Stimulated activated CD8-positive, alpha-beta memory T cell treated with anti-CD3 and anti-CD28 coated beads, Interleukin-15, amount 100 ng/mL, for 24 hours (primary cell): ENCODE measurements at regions not wholly inside any gene's neighbourhood (a gene's known extent, or its start where the extent isn't known, plus 50 kb on each side); places are given as distances from the start of the nearest gene placed in this dataset.
"Not testable (repeated sequence)": the region's sequence is repeated elsewhere in the genome, so short reads cannot be mapped to it uniquely, and the experiment has no call there.

ENCODE experiments used
- DNase-seq: peaks from one replicate; pipeline ENCODE4 v3.0.0-alpha.2; 2020; ENCODE audit warnings: low read depth

DNA sequence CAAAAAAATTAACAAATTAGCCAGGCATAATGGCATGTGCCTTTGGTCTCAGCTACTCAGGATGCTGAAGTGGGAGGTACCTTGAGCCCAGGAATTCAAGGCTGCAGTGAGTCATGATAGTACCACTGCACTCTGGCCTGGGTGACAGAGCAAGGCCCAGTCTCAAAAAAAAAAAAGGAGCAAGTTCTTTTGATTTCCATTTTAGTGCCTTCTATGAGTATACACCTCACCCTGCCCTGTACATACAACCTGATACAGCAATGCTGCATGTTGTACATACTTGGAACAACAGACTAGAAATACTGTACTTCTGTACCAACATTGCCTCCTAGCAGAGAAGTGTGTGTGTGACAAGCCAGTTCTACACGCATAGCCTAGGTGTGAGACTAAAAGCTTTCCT is 97.3 kb upstream of the CARMIL1 start:
- DNase-seq, result no peak

DNA sequence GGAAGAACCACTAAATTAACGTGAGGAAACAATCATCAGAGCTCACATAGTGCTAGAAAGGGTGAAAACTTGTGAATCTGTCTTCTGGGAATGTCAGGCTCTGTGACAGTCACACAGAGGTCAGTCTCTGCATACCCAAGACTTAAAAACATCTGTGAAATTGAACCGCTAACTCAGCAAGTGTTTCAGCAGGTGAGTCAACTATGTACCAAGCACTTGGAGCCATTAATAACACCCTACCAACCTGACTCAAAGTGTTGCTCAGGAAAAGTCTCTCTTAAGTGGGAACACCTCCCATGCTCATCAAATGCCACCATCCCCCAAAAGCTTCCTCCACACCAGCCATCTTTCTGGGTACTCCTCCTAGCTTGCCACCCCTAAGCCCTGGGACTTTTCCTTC is 92.3 kb upstream of the CARMIL1 start:
- DNase-seq, result no peak

GRCh38 chr6:25188232-25188631 is 90.9 kb upstream of the CARMIL1 start:
- no peak for DNase-seq

GRCh38 chr6:25192590-25193459 is 86.3 kb upstream of the CARMIL1 start:
- DNase-seq, result no peak

- no peak for DNase-seq
These were observed 85.6 kb upstream of the CARMIL1 start for GRCh38 chr6:25193460-25194171.

DNA sequence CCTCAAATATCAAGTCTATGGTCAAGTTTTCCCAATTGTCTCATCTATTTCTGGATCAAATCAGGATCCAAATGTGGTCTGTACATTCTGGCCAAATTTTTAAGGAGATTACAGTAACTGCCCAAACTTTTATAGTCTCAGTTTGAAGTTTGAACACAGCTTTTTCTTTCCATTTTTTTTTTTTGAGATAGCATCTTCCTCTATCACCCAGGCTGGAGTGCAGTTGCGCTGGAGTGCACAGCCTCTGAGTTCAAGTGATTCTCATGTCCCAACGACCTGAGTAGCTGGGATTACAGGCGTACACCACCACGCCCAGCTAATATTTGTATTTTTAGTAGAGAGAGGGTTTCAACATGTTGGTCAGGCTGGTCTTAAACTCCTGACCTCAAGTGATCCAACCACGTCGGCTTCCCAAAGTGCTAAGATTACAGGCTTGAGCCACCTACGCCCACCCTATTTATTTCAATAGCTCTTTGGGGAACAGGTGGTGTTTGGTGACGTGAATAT is 84.9 kb upstream of the CARMIL1 start:
- no peak for DNase-seq

DNA sequence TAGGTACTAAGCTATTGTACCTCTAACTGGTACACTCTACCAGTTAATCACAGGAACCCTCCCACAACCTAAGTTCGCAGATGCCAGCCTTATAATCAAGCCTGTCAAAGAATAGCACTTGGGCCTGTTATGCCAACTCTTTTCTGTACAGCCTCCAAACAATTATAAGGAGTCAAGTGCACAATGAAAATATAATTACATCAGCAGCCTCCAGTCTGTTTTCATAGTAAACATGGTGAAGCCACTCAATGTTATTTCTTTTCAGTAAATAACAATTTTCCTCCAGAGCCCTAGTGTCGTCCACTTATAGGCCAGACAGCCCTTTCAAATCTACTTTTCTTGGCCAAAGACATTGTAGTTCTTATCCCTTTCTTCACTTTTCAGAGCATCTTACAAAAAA is 82.7 kb upstream of the CARMIL1 start:
- no peak for DNase-seq

- DNase-seq, result no peak
These were observed 82.1 kb upstream of the CARMIL1 start for GRCh38 chr6:25197111-25197510.

GRCh38 chr6:25199544-25199943 is 79.6 kb upstream of the CARMIL1 start:
- DNase-seq, result no peak

DNA sequence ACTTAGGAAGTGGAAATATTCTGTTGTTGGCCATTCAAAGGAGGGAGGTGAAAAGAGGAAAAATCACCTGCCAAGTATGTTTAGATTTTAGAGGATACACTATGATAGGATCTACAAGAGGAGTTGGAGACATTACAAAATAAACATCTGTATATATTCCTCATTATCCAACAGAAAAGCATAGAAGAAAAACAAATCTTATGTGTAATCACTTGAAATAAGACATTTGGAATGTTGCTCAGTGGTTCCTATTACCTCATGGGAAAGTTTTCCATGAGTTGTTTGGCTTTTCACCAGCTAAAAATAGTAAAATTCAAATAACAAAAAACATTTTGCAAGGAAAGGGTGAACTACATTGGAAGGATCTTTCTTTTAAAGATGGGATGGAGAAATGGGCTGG is 76.7 kb upstream of the CARMIL1 start:
- DNase-seq, result no peak

DNA sequence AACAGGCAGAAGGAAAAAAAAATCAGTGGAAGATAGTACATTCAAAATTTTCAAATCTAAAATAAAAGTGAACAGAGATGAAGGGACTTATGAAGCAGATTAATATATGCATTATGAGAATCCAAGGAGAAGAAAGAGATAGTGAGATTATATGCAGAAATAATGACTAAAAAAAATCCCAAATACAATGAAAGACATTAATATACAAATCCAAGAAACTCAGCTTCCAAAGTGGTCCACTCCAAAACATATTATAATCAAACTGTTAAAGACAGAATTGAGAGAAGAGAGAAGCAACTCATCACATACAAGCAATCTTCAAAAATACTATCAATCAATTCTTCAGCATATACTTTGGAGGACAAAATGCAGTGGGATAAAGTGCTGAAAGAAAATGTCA is 73.5 kb upstream of the CARMIL1 start:
- no peak for DNase-seq

DNA sequence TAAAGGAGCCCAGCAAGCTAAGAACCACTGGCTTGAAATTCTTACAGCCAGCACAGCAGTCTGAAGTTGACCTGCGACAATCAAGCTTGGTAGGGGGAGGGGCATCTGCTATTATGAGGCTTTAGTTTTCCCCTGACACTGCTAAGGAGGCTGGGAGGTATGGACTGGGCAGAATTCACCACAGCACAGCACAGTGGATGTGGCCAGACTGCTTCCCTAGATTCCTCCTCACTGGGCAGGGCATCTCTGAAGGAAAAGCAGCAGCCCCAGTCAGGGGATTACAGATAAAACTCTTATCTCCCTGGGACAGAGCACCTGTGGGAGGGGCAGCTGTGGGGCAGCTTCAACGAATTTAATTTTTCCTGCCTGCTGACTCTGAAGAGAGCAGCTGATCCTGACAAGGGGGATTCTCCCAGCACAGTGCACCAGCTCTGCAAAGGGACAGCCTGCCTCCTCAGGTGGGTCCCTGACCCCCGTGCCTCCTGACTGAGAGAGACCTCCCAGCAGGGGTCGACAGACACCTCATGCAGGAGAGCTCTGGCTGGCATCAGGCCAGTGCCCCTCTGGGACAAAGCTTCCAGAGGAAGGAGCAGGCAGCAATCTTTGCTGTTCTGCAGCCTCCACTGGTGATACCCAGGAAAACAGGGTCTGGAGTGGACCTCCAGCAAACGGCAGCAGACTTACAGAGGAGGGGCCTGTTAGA is 71.6 kb upstream of the CARMIL1 start:
- DNase-seq, result not testable (repeated sequence)

- no peak for DNase-seq
These were observed 63.3 kb upstream of the CARMIL1 start for GRCh38 chr6:25215881-25216280.

DNA sequence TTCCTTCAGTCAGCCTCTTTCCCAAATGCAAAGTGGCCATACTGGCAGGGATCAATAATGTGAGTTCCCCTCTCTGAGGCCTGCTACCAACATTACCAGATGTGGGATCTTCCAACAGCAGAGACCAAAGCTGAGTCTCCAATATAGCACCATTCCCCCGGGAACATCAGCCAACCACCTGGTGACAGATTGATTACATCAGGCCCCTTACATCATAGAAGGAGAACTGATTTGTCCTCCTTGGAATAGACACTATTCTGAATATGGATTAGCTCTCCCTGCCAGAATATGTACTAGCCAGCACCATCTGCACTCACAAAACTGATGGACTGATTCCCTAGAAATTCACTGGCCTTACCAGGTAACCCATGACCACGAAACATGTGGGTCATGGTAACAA is 61.9 kb upstream of the CARMIL1 start:
- DNase-seq, result no peak

DNA sequence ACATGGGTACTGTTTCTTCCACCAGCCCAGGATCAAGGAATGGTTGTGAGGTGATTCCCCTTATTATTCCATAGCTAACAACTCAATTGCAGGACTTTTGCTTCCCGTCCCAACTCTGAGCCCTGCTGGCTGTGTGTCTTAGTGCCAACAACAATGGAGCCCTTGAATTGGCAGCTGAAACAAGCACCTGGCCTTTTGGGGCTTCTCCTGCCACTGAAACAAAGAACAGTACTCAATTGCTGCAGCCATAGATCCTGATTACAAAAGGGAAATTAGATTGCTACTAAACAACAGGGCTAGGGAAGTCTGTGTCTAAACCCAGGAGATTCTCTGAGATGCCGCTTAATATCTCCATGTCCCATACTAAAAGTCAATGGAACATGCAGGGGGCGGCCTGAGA is 61.3 kb upstream of the CARMIL1 start:
- DNase-seq, result no peak

- DNase-seq, result no peak
These were observed 60.8 kb upstream of the CARMIL1 start for GRCh38 chr6:25218346-25218745.

GRCh38 chr6:25219216-25219916 is 59.8 kb upstream of the CARMIL1 start:
- no peak for DNase-seq

DNA sequence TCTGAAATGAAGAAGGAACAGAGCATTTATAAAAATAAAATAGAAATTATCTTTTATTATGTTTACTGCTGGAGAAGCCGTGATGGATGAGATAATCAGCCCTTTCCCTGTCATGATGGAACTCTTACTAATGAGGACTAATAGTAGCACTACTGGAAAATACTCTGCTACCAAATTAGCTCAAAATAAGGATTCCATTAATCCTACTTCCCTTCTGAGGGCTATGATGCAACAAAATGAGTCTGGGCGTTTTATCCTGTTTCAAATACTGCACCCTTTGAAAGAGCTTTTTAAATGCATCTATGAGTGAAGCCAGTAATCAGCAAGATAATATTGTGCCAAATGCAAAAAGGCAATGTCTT is 59.3 kb upstream of the CARMIL1 start:
- DNase-seq, result no peak

DNA sequence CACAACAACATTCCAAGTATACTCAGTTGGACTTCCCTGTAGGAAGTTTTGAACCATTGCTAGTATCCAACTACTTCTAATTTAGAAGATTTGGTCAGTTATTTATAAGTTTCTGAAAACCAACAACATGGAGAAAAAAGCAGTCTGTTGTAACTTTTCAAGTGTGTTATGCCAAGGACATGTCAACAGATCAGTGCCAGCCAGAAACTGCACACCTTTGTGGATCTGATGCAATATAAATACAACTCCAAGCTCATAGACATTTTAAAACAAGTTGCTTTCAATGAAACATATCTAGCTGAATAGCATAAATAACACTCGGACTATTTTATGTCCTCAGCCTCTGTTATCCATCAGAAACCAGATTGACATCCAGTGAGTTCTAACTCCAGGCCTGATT is 58.3 kb upstream of the CARMIL1 start:
- DNase-seq, result no peak

GRCh38 chr6:25222006-25222678 is 57.0 kb upstream of the CARMIL1 start:
- no peak for DNase-seq

- no peak for DNase-seq
These were observed 55.6 kb upstream of the CARMIL1 start for GRCh38 chr6:25223490-25223991.
